ENCODE measurements at regions not wholly inside any gene's neighbourhood (a gene's known extent, or its start where the extent isn't known, plus 50 kb on each side); places are given as distances from the start of the nearest gene placed in this dataset.

DNA sequence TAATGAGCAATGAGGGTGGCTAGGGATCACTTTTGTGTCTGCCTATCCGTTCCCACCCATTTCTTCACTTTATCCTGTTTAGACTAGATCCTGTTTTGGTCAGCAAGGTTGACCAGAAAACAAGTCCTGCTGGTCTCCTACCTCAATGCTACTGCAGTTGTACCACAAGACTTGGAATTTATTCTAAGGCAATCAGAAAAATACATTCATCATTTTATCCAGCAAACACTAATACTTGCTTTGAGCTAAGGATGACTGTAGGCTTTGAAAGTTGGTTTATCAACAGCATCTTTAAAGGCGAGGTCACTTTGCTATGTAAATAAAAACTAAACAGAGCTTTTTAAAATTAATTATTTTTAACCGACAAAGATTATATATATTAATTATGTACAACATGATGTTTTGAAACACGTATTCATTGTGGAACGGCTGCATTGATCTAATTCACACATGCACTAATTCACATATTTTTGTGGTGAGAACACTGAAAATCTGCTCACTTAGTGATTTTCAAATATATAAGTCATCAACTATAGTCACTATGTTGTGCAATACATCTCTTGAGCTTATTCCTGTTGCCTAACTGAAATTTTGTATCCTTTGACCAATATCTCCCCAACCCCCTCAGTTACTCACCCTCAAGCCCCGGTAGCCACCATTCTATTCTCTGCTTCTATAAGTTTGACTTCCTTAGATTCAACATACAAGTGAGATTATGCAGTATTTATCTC, 125.9 kb upstream of the HS3ST3A1 start:
- POLR2A ChIA-PET, result interaction anchor here (0.6 kb wide), 1 partner anchor 26 kb away, joined by 4 read pairs; no protein-coding TSS in a partner anchor
- no peak overlapping the region for H3K4me3 ChIP-seq (ENCODE audit: low read depth, low read length)
- TF ChIP-seq, protein P1, sequence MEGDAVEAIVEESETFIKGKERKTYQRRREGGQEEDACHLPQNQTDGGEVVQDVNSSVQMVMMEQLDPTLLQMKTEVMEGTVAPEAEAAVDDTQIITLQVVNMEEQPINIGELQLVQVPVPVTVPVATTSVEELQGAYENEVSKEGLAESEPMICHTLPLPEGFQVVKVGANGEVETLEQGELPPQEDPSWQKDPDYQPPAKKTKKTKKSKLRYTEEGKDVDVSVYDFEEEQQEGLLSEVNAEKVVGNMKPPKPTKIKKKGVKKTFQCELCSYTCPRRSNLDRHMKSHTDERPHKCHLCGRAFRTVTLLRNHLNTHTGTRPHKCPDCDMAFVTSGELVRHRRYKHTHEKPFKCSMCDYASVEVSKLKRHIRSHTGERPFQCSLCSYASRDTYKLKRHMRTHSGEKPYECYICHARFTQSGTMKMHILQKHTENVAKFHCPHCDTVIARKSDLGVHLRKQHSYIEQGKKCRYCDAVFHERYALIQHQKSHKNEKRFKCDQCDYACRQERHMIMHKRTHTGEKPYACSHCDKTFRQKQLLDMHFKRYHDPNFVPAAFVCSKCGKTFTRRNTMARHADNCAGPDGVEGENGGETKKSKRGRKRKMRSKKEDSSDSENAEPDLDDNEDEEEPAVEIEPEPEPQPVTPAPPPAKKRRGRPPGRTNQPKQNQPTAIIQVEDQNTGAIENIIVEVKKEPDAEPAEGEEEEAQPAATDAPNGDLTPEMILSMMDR (IDR thresholded peaks at IDR 0.05; ENCODE audit: insufficient read depth, low read depth, low read length), result no peak
- DNase-seq (ENCODE audit: low read depth), result peak; percentile 36
- no peaks in the 10 kb centered on the region for H3K27me3 ChIP-seq (ENCODE audit: control insufficient read depth, insufficient read depth, low read length)
- CTCF ChIA-PET, result interaction anchor here (0.6 to 1.4 kb wide), 2 partner anchors 30 to 123 kb away, joined by 3 to 5 read pairs; no protein-coding TSS in a partner anchor
- no peaks in the 10 kb centered on the region for H3K36me3 ChIP-seq (ENCODE audit: control insufficient read depth, insufficient read depth, low read length)

DNA sequence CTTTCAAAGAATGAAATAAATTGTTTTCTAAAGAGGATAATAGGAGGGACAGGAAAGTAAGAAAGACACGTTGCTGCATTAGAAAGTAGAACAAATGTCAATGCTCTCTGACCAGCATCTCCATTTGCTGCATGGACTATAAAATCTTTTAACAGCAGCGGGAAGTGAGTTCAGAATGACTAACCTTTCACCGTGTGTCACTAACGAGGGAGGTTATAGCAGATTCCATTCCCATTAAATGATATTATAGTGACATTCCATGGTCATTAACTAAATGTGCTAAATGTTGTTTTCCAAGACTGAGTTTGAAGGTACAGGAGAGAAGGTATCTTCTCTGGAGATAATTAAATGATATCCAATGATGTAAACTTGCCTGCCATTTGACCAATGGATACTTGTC, 127.1 kb upstream of the HS3ST3A1 start:
- no peak overlapping the region for H3K4me3 ChIP-seq (ENCODE audit: low read depth, low read length)
- CTCF ChIA-PET, result interaction anchor here (1.4 kb wide), 1 partner anchor 124 kb away, joined by 3 read pairs; no protein-coding TSS in a partner anchor
- peak; percentile 32 for DNase-seq (ENCODE audit: low read depth)
- TF ChIP-seq, protein P1 (IDR thresholded peaks at IDR 0.05; ENCODE audit: insufficient read depth, low read depth, low read length), result no peak
- H3K36me3 ChIP-seq (ENCODE audit: control insufficient read depth, insufficient read depth, low read length), result no peaks in the 10 kb centered on the region
- H3K27me3 ChIP-seq (ENCODE audit: control insufficient read depth, insufficient read depth, low read length), result no peaks in the 10 kb centered on the region
- POLR2A ChIA-PET, result no interaction called here

- Histone ChIP-seq H3K36me3 (ENCODE audit: control insufficient read depth, insufficient read depth, low read length) (no peaks in the 10 kb centered on the region), H3K27me3 (ENCODE audit: control insufficient read depth, insufficient read depth, low read length) (no peaks in the 10 kb centered on the region), H3K4me3 (ENCODE audit: low read depth, low read length) (no peak overlapping the region)
- CTCF ChIA-PET, result no interaction called here
- TF ChIP-seq, protein P1 (IDR thresholded peaks at IDR 0.05; ENCODE audit: insufficient read depth, low read depth, low read length), result no peak
- no peak for DNase-seq (ENCODE audit: low read depth)
- POLR2A ChIA-PET, result no interaction called here
Measured at GRCh38 chr17:13729466-13730134, 127.9 kb upstream of the HS3ST3A1 start.

DNA sequence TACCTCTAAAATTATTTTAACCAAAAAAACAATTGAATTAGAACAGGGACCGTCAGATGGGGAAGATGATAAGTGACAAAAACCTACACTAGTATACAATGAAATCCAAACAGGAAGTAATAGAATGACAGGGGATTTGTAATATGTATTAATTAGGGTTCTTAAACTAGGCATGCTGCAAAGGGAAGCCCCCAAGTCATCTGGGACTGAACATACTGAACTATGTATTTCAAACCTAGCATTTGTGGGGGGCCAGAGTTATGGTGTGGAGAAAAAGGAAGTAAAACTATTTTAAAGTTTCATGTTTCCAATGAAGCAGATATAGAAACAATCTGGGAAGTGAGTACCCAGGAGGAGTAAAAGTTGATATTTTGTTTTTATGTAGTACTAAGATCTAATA, 133.2 kb upstream of the HS3ST3A1 start:
- ChIA-PET POLR2A (no interaction called here), CTCF (interaction anchor here (1.8 kb wide), 1 partner anchor 15 kb away, joined by 4 read pairs; no protein-coding TSS in a partner anchor)
- H3K4me3 ChIP-seq (ENCODE audit: low read depth, low read length), result no peak overlapping the region
- TF ChIP-seq, protein P1 (IDR thresholded peaks at IDR 0.05; ENCODE audit: insufficient read depth, low read depth, low read length), result no peak
- H3K36me3 ChIP-seq (ENCODE audit: control insufficient read depth, insufficient read depth, low read length), result no peaks in the 10 kb centered on the region
- no peaks in the 10 kb centered on the region for H3K27me3 ChIP-seq (ENCODE audit: control insufficient read depth, insufficient read depth, low read length)
- DNase-seq (ENCODE audit: low read depth), result no peak

DNA sequence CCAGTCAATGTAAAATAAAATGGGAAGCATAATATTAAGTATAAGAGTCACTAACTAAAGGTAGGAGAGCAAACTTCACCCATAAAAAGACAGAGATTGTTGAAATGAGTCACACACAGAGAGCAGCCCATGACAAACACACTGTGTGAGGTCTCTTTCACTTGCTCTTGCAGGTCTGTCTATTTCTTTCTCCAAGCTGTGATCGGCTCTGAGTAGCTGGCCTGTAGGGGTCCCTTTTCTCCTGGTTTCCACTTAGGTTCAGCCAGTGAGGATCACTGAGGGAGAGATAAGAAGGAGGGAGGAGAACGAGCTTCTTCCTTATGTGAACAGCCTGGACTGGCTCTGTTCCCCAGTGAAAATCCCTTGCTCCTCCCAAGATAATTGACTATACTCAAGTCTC, 133.7 kb upstream of the HS3ST3A1 start:
- DNase-seq (ENCODE audit: low read depth), result no peak
- Histone ChIP-seq H3K27me3 (ENCODE audit: control insufficient read depth, insufficient read depth, low read length) (no peaks in the 10 kb centered on the region), H3K4me3 (ENCODE audit: low read depth, low read length) (no peak overlapping the region), H3K36me3 (ENCODE audit: control insufficient read depth, insufficient read depth, low read length) (no peaks in the 10 kb centered on the region)
- TF ChIP-seq, protein P1 (IDR thresholded peaks at IDR 0.05; ENCODE audit: insufficient read depth, low read depth, low read length), result 0 out of 2 replicates have a peak, but pooled peaks have one; percentile 12
- ChIA-PET POLR2A (no interaction called here), CTCF (interaction anchor here (1.8 kb wide), 1 partner anchor 14 kb away, joined by 4 read pairs; no protein-coding TSS in a partner anchor)

Measured in BJ (cell line).